Inflammatory macrophage treated with lipopolysaccharide for 4 hours (primary cell): ENCODE measurements at regions not wholly inside any gene's neighbourhood (a gene's known extent, or its start where the extent isn't known, plus 50 kb on each side); places are given as distances from the start of the nearest gene placed in this dataset.

ENCODE experiments used
- DNase-seq: peaks from one replicate; pipeline ENCODE4 v3.0.0-alpha.2; 2020

DNA sequence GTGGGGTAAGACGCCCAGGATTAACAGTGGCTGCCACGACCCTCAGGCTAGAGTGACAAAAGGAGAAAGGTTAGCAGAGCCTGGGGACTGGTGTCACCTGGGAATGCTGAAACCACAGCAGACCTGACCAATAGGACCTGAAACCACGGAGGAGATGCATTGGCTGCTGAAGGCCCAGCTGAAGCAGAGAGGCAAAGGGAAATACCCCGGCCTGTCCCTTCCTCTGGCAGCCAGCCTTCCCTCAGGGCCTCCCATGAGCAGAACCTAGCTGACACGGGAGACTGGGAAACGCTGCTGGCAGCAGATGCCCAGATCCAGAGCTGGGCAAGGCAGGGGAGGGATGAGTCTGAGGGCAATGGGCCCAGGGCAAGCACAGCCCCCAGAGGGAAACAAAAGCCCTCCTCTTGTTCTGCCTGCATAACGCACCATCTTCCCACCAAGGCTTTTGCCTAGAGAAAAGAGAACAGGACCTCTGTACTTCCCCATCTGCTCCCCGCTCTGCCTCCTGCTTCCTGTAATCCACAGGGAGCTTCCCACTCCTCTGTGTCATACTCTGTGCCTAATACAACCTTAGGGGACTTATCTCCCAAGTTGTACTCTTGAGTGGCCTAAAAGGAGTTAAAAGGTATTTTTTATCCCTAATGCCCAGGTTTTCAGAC is 216.2 kb downstream of the ABHD5 start:
- peak; percentile 90 for DNase-seq

DNA sequence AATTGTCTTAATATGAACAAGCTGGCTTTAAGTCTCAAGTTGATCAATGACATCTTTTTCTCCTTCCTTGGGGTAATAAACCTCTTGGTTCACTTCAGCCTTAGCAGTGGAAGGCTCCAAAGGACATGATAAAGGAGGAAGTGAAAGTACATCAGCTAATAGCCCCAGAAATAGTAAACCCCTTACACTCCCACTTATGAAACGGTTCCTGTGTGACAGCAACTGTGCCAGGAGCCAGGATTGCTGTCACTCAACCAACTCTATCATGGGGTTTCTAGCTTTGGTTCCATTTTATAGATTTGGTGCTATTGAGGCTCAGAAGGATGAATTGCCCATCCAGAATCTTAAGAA is 216.7 kb downstream of the ABHD5 start:
- peak; percentile 92 for DNase-seq

DNA sequence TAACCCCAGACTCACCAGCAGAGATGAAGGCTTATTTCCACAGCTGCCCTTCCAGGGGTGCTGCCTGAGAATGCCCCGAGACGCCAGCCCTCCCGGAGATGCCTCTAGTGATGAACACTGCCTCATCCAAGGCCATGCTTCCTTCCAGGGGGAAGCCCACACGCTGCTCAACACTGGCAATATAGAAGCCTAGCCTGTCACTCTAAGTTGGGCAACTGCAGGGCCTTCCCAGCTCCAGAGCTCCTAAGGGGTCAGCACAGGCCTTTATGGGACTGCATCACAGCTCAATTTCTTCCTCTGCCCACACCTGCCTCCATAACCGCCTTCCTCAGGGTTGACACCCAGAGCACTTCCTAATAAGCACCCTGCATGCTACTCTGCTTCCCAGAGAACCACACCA is 217.7 kb downstream of the ABHD5 start:
- peak; percentile 35 for DNase-seq

DNA sequence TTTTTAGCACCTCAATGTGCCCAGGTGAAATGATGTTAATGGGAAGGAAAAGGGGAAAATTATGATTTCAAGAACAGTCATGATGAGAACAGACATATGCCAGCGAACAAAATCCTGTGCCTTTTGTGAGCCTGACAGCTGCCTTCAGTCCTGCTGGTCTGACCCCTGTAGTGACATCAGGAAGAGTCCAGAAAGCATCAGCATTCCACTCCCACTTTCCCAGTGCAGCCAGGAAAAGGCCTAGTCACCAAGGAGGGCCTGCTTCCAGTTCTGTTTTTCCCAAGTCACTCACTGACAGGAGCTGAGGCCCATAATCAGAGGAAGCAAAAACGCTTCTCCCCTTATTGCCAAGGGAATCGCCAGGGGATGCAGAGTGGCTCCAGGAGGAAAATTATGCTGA is 218.4 kb downstream of the ABHD5 start:
- DNase-seq = no peak

DNA sequence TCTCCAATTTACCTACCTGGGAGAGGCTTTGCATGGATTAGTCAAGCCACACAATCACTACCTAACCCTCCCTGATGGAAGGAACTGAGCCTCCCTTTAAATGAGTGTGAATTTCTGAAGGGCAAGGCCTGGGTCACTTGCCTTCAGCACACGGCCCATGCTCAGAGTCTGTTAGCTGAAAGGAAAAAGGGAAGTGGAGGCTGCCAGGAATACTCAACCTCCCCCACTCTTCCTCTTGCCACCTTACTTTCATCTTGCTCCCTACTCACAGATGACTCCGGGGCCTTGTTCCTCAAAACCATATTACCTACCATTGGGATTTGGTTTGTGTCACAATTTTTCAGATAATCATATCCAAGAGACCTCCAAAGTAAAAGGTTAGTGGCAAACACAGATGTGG is 220.0 kb downstream of the ABHD5 start:
- peak; percentile 33 for DNase-seq

DNA sequence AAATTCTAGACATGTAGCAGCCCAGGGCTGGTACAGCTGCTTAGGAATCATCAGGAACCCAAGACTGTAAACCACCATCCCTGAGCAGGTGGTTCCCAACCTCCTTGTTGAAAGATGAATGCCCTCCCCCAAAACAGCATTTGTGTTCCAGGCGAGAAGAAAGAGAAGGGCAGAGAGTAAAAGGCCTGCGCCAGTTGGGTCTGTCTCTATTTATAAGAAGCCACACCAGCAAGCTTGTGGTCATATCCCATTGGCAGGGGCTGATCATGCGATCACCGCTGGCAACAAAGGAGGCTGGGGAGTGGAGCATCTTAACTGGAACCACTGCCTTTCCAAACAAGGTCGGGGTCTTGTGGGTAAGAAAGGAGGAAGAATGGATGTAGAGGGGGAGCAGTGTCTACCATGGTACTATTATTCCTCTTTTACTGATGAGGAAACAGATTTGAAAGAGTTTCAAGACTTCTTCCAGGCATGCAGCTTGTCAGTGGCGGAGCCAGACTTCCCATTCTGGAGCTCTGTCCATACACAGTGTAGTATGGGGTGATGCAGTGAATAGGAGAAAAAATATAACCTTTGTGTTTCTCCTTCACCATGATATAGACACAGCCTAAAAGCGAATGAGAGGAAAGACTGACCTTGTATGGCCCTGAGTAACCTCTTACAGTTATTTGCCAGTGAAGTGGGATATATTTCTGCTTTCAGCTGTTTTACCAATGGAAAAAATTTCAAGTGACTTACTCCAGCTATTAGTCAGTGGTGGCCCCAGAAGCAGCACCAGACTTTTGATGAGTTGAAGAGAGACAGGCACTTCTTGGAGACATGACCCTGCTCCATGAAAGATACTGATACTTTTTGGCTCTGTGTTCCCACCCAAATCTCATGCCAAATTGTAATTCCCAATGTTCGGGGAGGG is 222.6 kb downstream of the ABHD5 start:
- peak; percentile 13 for DNase-seq

DNA sequence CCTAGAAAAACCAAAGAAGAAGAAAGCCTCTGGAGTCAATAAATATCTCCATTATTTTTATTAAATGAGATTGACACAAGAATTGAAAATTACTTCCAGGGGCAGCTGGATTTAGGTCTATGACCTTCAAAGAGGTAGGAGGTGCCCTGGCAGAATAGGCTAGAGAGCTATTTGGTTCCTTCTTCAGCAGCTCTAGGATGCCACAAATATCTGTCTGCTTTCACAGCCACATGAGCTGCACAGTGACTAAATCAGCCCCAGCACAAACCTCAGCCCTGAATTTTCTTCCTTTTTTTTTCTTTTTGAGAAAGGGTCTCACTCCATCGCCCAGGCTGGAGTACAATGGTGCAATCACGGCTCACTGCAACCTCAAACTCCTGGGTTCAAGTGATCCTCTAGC is 223.5 kb downstream of the ABHD5 start:
- DNase-seq = no peak

DNA sequence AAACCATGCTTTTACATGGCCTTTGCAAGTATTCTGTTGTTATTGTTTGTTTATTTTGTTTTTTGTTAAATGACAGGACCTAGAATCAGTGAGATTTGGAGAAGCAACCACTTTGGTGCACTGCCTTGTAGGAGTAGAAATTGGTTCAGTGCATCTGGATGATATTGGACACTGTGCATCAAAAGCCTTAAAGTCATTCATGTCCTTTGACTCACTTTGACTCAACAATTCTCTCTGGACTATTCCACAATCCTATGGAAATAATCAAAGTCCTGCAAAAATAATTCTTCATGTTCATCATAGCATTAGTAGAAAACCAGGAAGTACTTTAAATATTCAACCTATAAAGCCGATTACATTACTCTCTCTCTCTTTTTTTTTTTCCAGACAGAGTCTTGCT is 224.8 kb downstream of the ABHD5 start:
- DNase-seq = no peak

DNA sequence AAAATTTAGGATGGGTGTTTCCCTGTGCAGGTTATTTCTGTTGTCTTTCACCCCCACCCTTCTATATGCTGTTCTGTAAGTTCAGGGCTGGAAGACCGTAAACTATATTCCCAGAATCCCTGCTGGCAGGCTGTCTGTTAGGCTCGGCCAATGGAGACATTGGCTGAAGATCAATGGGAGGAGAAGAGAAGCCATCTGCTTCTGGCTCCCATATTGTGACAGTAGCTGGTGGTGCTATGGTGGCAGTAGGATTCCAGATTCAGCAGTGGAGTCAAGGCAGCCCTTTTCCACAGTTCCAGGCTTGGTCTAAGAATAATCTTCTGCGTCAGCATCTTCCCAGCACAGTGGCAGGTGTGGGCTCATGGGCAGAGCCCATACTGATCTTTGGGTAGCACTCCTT is 226.6 kb downstream of the ABHD5 start:
- no peak for DNase-seq

DNA sequence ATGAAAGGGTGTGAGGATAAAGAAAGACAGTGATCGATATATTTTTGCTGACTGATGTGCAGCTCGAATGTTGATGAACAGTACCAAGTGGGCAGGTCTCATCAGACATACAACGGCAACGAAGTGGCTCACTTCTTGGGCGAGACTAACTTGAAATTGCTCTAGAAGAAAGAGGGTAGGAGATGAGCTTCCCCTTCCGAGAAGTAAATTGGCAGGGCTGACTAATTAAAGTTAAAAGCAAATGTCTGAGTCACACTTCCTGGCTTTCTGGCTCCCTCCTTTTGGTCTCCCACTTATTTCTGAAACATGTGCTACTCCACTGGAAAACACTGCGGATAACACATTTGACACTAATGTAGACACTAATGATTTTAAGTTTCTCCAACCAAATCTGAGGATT is 228.3 kb downstream of the ABHD5 start:
- DNase-seq = peak; percentile 34

DNA sequence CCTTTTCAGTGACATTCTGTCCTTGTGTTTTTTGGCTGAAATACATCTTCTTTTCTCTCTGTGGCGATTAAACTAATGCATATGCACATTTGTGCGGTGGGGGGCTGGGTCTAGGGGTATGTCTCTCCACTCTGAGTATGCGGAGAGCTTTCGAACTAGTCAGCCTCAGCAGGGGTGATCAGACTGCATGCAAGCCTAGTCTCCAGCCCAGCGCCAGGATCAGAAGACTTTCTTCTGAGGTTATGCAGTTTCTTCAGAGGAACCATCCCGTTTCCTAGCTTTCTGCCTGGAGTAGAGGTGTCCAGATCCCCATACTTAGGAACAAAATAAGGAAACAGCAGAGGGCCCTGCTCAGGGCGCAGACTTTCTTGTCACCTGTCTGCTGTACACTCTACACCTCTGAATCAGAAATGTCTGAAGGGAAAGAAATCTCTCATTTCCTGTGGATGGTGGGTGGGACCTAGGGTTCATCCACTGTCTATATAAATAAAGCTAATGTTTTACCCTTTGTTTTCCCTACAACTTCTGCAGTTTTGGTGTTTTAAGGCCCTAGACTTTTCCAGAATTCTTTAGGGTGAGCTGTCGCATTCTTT is 230.4 kb downstream of the ABHD5 start:
- no peak for DNase-seq

DNA sequence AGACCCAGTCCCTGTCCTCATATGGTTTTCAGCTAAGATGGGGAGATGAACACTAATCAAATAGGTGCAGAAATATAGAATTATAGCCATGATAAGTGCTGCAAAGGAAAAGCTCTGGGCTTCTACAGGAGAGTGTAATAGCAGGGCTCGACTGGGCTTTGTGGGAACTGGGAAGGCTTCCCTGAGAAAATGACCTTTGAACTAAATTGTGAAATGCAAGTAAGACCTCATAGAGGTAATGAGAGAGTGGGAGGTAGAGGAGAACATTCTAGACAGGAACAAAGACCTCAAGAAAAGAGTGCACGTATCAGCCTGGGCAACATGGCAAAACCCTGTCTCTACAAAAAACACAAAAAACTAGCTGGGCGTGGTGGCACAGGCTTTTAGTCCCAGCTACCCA is 231.6 kb downstream of the ABHD5 start:
- no peak for DNase-seq

DNA sequence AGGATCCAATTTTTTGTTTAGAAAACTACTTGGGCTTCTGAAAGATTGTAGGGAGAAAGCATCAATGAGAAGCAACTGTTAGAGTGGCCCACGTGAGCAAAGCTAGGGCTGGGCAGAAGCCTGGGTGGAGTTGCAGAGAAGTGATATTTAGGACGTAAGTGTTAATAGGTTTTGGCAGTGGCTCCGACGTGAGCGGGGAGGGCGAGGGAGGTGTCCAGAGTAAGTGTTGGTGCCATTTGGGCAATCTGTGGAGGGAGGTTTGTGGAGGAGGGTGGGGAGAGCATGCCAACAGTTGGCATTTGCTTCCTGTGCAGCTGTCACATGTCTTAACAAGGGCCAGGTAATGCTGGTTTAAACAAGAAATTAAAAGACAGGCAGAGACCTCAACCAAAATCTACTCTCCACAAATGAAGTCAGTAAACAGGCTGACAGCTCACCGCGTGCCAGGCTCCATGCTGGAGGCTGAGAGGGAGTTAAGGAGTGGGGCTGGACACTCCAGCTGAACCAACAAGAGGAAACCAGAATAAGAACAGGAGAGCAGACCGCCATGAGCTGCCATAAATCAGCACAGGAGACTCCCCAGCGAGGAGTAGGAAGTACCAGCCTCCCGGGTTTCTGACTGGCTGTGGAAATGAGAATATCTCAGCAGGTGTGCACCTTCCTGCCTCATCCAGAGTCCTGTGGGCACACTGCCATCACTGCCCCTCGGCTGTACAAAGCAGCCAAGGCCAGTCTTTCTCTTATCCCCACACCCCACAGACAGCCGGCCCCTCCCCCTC is 232.6 kb downstream of the ABHD5 start:
- no peak for DNase-seq

DNA sequence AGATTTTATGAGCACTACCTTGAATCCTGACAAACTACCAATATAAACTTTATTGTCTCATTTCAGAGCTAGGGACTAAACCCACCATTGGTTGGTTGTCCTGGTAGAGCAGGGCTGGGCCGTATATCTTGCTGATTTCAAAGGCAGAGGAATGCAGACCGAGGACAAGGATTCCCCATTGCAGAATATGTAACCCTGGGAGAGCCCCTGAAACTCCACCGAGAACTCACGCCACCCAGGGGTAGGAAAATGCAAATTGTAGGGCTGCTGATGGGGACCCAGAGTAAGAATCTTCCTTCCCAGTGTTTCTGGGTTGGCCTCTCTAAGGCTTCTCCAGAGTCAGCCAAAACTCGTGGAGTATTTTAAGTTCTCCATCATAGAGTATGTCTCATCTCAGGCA is 235.3 kb downstream of the ABHD5 start:
- no peak for DNase-seq

DNA sequence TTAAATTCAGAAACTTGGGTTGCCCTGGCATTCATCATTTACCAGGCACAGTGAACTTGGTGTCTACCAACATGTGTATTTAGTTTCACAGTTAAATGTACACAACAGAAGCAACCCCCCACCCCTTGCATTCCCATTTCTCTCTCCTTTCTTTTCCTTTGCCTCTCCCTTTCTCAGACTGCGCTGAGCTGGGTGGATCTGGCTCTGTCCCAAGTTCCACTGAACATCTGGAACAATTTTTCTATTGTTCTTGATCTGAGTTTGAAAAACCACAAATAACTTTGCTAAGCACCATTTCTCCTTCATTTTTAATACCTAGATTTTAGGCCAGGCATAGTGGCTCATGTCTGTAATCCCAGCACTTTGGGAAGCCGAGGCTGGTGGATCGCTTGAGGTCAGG is 242.2 kb downstream of the ABHD5 start:
- DNase-seq = no peak

DNA sequence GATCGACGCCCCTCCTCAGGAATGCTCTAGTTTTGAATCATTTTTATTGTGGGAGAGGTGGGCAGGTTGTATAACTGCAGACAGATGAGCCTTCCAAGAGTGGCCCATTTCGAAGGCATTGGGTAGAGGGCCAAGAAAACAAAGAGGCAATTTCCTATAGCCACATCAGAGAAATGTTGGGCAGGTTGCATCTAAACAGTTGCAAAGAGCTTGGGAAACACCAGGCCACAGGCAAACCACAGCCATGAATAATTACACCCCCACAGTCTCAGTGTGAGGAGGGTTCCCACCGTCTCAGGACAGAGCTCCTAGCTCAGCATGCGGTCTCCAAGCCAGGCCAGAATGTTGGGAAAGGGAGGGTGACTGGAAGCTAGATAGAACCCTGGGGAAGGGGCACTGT is 257.3 kb downstream of the ABHD5 start:
- DNase-seq = peak; percentile 11

DNA sequence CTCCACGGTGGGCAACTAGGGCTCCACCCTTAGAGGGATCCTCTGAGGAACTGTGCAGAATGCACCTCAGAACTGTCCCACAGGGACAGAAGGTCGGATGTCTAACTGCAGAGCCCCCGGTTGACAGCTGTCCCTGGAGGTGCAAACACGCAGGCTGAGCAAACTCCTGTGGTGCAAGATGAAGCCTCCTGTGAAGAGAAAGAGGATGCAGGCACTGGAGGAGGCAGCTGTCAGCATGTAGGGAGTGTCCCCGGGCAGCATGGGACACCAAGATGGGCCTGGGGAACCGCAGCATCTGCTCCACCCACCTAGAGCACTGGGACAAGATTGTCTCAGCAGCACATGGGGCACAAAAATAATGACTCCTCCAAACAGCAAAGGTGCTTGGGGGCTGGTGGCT is 258.9 kb downstream of the ABHD5 start:
- DNase-seq = peak; percentile 26

DNA sequence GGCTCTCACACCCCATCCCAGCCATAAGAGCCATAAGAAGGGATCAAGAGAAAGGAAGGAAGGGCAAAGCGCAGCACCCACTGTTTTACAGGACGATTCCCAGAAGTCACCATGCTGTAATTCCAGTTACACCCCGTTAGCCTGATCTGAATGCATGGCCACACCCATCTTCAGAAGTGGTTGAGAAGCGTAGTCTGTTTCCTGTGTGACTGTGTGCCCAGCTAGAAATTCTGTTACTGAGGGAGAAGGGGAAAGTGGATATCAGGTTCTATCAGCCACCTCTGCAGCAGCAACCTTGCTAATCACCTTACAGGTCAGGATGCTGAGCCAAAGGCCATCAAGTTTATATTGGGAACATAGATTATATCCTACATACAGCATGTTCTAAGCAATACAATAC is 260.0 kb downstream of the ABHD5 start:
- DNase-seq = no peak

DNA sequence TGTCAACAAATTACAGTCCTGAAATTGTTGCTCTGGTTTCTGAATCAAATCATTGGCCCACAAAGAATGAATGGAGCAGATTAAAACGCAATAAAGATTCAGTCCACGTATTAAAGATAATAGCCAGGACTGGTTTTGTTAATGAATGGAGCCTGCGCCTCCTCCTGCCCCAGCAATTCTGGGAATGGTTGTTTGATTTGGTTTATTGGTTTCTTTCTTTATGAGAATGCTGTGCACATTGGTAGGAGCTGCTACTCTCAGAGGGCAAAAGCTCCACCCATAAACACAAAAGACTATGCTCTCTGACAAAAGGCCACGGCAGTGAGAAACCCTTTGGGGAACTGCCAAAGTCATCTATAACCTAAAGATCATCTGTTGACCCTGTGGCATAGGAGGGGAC is 261.1 kb downstream of the ABHD5 start:
- DNase-seq = no peak

DNA sequence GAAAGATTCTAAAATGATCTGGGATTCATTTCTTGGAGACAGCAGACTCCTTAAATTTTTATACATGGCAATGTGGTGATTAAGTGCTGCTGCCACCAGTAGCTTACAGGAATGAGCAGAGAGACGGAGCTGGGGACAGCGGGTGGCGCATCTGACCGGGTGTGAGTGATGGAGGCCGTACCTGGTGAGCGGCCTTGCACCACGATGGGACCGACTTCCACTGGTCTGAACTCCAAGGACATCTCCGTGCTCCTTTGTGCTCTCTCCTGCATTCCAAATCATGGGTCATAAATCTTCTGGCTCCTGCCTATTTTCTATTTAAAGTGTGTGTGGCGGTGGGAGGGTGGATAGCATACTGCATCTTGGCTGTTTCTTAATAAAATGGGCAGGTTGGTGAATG is 262.6 kb downstream of the ABHD5 start:
- no peak for DNase-seq

DNA sequence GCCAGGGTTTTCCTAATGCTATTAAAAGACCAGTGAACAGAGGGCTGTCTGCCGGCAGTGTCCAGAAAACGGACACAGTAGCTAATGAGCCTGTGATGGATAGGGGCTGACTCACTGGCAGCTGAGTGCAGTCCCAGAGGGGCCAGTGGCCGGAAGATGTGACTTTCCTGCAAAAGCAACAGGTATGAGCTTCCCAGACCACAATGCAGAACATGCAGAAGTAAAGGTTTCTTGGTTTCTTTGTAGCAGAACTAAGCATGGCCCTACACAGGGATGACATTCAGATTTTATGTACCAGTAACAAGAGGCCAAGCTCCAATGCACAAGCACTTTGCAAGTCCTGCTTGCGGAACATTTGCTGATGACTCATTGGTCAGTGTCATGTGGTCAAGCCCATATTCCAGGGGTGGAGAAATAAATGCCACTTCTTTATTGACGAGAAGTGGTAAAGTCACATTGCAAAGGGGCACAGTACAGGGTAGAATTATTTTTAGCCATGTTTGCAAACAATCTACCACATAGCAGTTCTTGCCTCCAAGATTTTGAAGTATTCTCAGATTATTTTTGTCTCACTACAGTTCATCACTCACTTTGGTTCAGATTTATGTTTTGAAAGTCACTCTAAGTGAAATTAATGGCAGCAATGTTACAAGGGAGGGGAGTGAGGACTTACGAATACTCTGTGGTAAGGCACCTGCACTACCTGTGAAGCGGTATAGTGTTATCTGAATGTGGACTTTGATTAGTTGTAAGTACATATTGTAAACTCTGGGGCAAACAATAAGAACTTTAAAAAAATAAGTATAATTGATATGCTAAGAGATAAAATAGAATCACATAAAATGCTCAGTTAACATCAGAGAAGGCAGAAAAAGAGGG is 263.3 kb downstream of the ABHD5 start:
- peak; percentile 82 for DNase-seq

DNA sequence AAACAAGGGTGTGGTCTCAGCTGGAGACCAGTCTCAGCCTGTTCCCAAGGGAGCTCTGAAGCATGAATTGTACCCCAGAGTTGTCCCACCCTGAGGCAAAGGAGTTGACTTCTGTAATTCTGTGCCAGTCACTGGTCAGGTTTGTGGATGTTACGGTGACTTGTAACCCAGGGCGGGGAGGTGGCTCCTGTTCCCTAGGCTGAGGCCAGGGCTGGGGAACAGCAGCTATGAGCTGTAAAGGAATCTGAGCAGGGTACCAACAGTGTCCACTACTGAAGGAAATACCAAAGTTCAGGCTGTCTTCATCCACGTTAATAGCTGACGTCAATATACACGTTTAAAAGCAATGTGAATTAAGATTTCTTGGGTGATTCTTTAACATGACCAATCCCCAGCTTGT is 266.2 kb downstream of the ABHD5 start:
- no peak for DNase-seq
